ENCODE measurements at regions not wholly inside any gene's neighbourhood (a gene's known extent, or its start where the extent isn't known, plus 50 kb on each side); places are given as distances from the start of the nearest gene placed in this dataset.

DNA sequence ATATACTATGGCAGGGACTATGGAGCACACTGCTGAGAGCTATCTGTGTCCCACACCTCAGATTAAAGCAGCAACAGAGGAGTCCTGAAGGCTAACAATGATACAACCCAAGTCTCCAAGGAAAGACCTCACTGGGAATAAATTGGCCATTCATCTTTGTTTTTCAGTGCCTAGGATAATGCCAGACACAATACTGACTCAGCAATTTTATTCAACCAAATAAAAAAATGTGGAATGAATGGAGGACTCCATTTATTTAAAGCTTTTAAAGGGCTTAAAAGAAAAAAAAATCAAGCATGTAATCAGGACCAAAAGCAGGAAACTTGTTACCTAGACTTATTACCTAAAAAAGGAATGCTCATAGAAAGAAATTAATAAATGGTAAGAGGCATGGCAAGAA lies 960.5 kb downstream of the PCDH17 start:
- Histone ChIP-seq H3K27ac (ENCODE audit: extremely low read length, insufficient read depth, low read length) (no peak overlapping the region), H3K9me3 (ENCODE audit: low read length) (peaks cover 83% of the 10 kb centered on the region), H3K9ac (ENCODE audit: insufficient read depth, low read depth, low read length) (no peak overlapping the region), H3K4me3 (replicated peaks in 1 of 3; ENCODE audit: insufficient read depth in 1 of 3, low read depth in 2 of 3, low read length in 3 of 3) (no peak overlapping the region), H3K36me3 (replicated peaks in 1 of 2; ENCODE audit: control insufficient read depth in 1 of 2, insufficient read depth in 2 of 2, low read length in 2 of 2) (no peaks in the 10 kb centered on the region), H2AFZ (ENCODE audit: low read length) (no peak overlapping the region), H3K79me2 (ENCODE audit: insufficient read depth, low read length) (no peaks in the 10 kb centered on the region), H4K20me1 (ENCODE audit: insufficient read depth, low read length) (no peaks in the 10 kb centered on the region), H3K4me1 (ENCODE audit: insufficient read depth, low read length) (no peaks in the 10 kb centered on the region), H3K4me2 (ENCODE audit: low read depth, low read length) (no peak overlapping the region), H3K27me3 (ENCODE audit: control insufficient read depth in 1 of 2, insufficient read depth in 2 of 2, low read length in 2 of 2) (no peaks in the 10 kb centered on the region)
- ChIA-PET CTCF (ENCODE audit: low intra/inter-chr PET ratio, low total read pairs) (no interaction called here), POLR2A (no interaction called here)
- TF ChIP-seq ERF (CRISPR knock-in tag; IDR thresholded peaks at IDR 0.05), result no peak
- peak; percentile 91 for TF ChIP-seq MAFF (IDR thresholded peaks at IDR 0.05; ENCODE audit: low read depth, low read length)
- no peak for TF ChIP-seq KDM3A (CRISPR knock-in tag; IDR thresholded peaks at IDR 0.05; ENCODE audit: low read depth)
- no peak for TF ChIP-seq REL (CRISPR knock-in tag; conservative IDR thresholded peaks at IDR 0.05)
- TF ChIP-seq ZNF20 (CRISPR knock-in tag; IDR thresholded peaks at IDR 0.05), result no peak
- TF ChIP-seq MAFK (conservative IDR thresholded peaks at IDR 0.05 in 1 of 2, IDR thresholded peaks at IDR 0.05 in 1 of 2; ENCODE audit: low read length in 2 of 2), result peak; percentile 88 to 94
- TF ChIP-seq XRCC5 (optimal IDR thresholded peaks at IDR 0.05; ENCODE audit: low read length), result no peak
- FAIRE-seq, result no peak
- intact Hi-C loops (cut with micrococcal nuclease; ENCODE audit: unreplicated experiment) (no loop called here), in situ Hi-C loops (cut with HindIII; ENCODE audit: extremely low pct_ligation_motif_present, low pct_unique_long_range_greater_than_20kb) (no loop called here)
- no peak for ATAC-seq
- no peak for DNase-seq (ENCODE audit: low spot score)
- no TSS peak for BruUV-seq (replicated peaks)

- no peaks in the 10 kb centered on the region for H3K4me1 ChIP-seq (ENCODE audit: insufficient read depth, low read length)
- no peak overlapping the region for H3K4me2 ChIP-seq (ENCODE audit: low read depth, low read length)
- no peak overlapping the region for H3K9ac ChIP-seq (ENCODE audit: insufficient read depth, low read depth, low read length)
- peaks cover 85% of the 10 kb centered on the region for H3K9me3 ChIP-seq (ENCODE audit: low read length)
- ATAC-seq (no peak), DNase-seq (ENCODE audit: low spot score) (no peak), FAIRE-seq (no peak)
- ChIA-PET CTCF (ENCODE audit: low intra/inter-chr PET ratio, low total read pairs) (no interaction called here), POLR2A (no interaction called here)
- 10% methylated on average over 1 of the region's 1 CpG for WGBS (ENCODE audit: low lambda C conversion rate)
- H3K79me2 ChIP-seq (ENCODE audit: insufficient read depth, low read length), result no peaks in the 10 kb centered on the region
- H4K20me1 ChIP-seq (ENCODE audit: insufficient read depth, low read length), result no peaks in the 10 kb centered on the region
- TF ChIP-seq, protein P1, sequence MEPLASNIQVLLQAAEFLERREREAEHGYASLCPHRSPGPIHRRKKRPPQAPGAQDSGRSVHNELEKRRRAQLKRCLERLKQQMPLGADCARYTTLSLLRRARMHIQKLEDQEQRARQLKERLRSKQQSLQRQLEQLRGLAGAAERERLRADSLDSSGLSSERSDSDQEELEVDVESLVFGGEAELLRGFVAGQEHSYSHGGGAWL (CRISPR knock-in tag; IDR thresholded peaks at IDR 0.05), result no peak
- TF ChIP-seq DNMT1 (CRISPR knock-in tag; IDR thresholded peaks at IDR 0.05) (no peak), PPARG (CRISPR knock-in tag; conservative IDR thresholded peaks at IDR 0.05) (no peak), ZBTB21 (CRISPR knock-in tag; IDR thresholded peaks at IDR 0.05) (no peak), ZBTB42 (CRISPR knock-in tag; IDR thresholded peaks at IDR 0.05) (no peak), RCOR2 (CRISPR knock-in tag; IDR thresholded peaks at IDR 0.05) (no peak)
- TF ChIP-seq, protein P2, sequence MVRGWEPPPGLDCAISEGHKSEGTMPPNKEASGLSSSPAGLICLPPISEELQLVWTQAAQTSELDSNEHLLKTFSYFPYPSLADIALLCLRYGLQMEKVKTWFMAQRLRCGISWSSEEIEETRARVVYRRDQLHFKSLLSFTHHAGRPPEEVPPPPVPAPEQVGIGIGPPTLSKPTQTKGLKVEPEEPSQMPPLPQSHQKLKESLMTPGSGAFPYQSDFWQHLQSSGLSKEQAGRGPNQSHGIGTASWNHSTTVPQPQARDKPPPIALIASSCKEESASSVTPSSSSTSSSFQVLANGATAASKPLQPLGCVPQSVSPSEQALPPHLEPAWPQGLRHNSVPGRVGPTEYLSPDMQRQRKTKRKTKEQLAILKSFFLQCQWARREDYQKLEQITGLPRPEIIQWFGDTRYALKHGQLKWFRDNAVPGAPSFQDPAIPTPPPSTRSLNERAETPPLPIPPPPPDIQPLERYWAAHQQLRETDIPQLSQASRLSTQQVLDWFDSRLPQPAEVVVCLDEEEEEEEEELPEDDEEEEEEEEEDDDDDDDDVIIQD (CRISPR knock-in tag; IDR thresholded peaks at IDR 0.05; ENCODE audit: low read depth), result no peak
- H3K4me3 ChIP-seq (replicated peaks in 1 of 3; ENCODE audit: insufficient read depth in 1 of 3, low read depth in 2 of 3, low read length in 3 of 3), result no peak overlapping the region
- intact Hi-C loops (cut with micrococcal nuclease; ENCODE audit: unreplicated experiment), result no loop called here
- no peak overlapping the region for H3K27ac ChIP-seq (ENCODE audit: extremely low read length, insufficient read depth, low read length)
- BruUV-seq (replicated peaks), result no TSS peak
- no peaks in the 10 kb centered on the region for H3K36me3 ChIP-seq (replicated peaks in 1 of 2; ENCODE audit: control insufficient read depth in 1 of 2, insufficient read depth in 2 of 2, low read length in 2 of 2)
- no peak overlapping the region for H2AFZ ChIP-seq (ENCODE audit: low read length)
- in situ Hi-C loops (cut with HindIII; ENCODE audit: extremely low pct_ligation_motif_present, low pct_unique_long_range_greater_than_20kb), result no loop called here
- no peaks in the 10 kb centered on the region for H3K27me3 ChIP-seq (ENCODE audit: control insufficient read depth in 1 of 2, insufficient read depth in 2 of 2, low read length in 2 of 2)
Measured at GRCh38 chr13:58592786-58593185, 961.2 kb downstream of the PCDH17 start.

All from HepG2 (cell line).